ENCODE measurements at regions not wholly inside any gene's neighbourhood (a gene's known extent, or its start where the extent isn't known, plus 50 kb on each side); places are given as distances from the start of the nearest gene placed in this dataset.

- H3K79me2 ChIP-seq (ENCODE audit: insufficient read depth, low read length), result no peaks in the 10 kb centered on the region
- H3K9me2 ChIP-seq (replicated peaks; ENCODE audit: insufficient read depth, low read length), result no peaks in the 10 kb centered on the region
- no peaks in the 10 kb centered on the region for H3K9me3 ChIP-seq (ENCODE audit: insufficient read depth, low read length)
- peak overlapping the region; percentile 14 for H3K4me3 ChIP-seq (ENCODE audit: insufficient read depth, low read length, poor library complexity, severe bottlenecking)
- peak overlapping the region; percentile 95 for H3K27ac ChIP-seq (ENCODE audit: low read depth, low read length)
- H4K20me1 ChIP-seq (ENCODE audit: low read depth, low read length), result no peaks in the 10 kb centered on the region
- no peak overlapping the region for H2AFZ ChIP-seq (ENCODE audit: low read depth, low read length, severe bottlenecking)
- peaks cover 71% of the 10 kb centered on the region for H3F3A ChIP-seq (ENCODE audit: insufficient read depth)
- no peaks in the 10 kb centered on the region for H3K36me3 ChIP-seq (ENCODE audit: low read length)
- TF ChIP-seq CTCF (IDR thresholded peaks at IDR 0.05; ENCODE audit: insufficient read depth, low read length, poor library complexity, severe bottlenecking) (no peak), EZH2phosphoT487 (conservative IDR thresholded peaks at IDR 0.05; ENCODE audit: low read length) (no peak)
- H3K9ac ChIP-seq (ENCODE audit: low read length), result peak overlapping the region; percentile 38
- peak overlapping the region; percentile 70 for H3K4me2 ChIP-seq (ENCODE audit: low read depth, low read length, poor library complexity, severe bottlenecking)
- H3K27me3 ChIP-seq (ENCODE audit: low read length), result no peaks in the 10 kb centered on the region
Measured at GRCh38 chr10:7478727-7479457, 68.1 kb upstream of the SFMBT2 start.

- no peak overlapping the region for H3K4me3 ChIP-seq (ENCODE audit: insufficient read depth, low read length, poor library complexity, severe bottlenecking)
- H4K20me1 ChIP-seq (ENCODE audit: low read depth, low read length), result no peaks in the 10 kb centered on the region
- H3K9me2 ChIP-seq (replicated peaks; ENCODE audit: insufficient read depth, low read length), result no peaks in the 10 kb centered on the region
- H3K79me2 ChIP-seq (ENCODE audit: insufficient read depth, low read length), result no peaks in the 10 kb centered on the region
- peaks cover 74% of the 10 kb centered on the region for H3F3A ChIP-seq (ENCODE audit: insufficient read depth)
- H3K9ac ChIP-seq (ENCODE audit: low read length), result peak overlapping the region; percentile 10; the same call in 1 of the 2 replicates
- H3K4me2 ChIP-seq (ENCODE audit: low read depth, low read length, poor library complexity, severe bottlenecking), result peak overlapping the region; percentile 70
- peak overlapping the region; percentile 95 for H3K27ac ChIP-seq (ENCODE audit: low read depth, low read length)
- H3K36me3 ChIP-seq (ENCODE audit: low read length), result no peaks in the 10 kb centered on the region
- H3K27me3 ChIP-seq (ENCODE audit: low read length), result no peaks in the 10 kb centered on the region
- TF ChIP-seq CTCF (IDR thresholded peaks at IDR 0.05; ENCODE audit: insufficient read depth, low read length, poor library complexity, severe bottlenecking), result no peak
- TF ChIP-seq EZH2phosphoT487 (conservative IDR thresholded peaks at IDR 0.05; ENCODE audit: low read length), result no peak
- no peaks in the 10 kb centered on the region for H3K9me3 ChIP-seq (ENCODE audit: insufficient read depth, low read length)
- no peak overlapping the region for H2AFZ ChIP-seq (ENCODE audit: low read depth, low read length, severe bottlenecking)
Measured at GRCh38 chr10:7477538-7478334, 66.9 kb upstream of the SFMBT2 start.

- Histone ChIP-seq H3K9me3 (ENCODE audit: insufficient read depth, low read length) (no peaks in the 10 kb centered on the region), H3K27ac (ENCODE audit: low read depth, low read length) (peak overlapping the region; percentile 95), H2AFZ (ENCODE audit: low read depth, low read length, severe bottlenecking) (peak overlapping the region; percentile 8), H3K9me2 (replicated peaks; ENCODE audit: insufficient read depth, low read length) (no peaks in the 10 kb centered on the region), H3K9ac (ENCODE audit: low read length) (peak overlapping the region; percentile 45), H3K79me2 (ENCODE audit: insufficient read depth, low read length) (no peaks in the 10 kb centered on the region), H3K4me2 (ENCODE audit: low read depth, low read length, poor library complexity, severe bottlenecking) (peak overlapping the region; percentile 55), H4K20me1 (ENCODE audit: low read depth, low read length) (no peaks in the 10 kb centered on the region), H3K4me3 (ENCODE audit: insufficient read depth, low read length, poor library complexity, severe bottlenecking) (no peak overlapping the region), H3K36me3 (ENCODE audit: low read length) (no peaks in the 10 kb centered on the region), H3K27me3 (ENCODE audit: low read length) (no peaks in the 10 kb centered on the region), H3F3A (ENCODE audit: insufficient read depth) (peaks cover 86% of the 10 kb centered on the region)
- TF ChIP-seq EZH2phosphoT487 (conservative IDR thresholded peaks at IDR 0.05; ENCODE audit: low read length) (no peak), CTCF (IDR thresholded peaks at IDR 0.05; ENCODE audit: insufficient read depth, low read length, poor library complexity, severe bottlenecking) (no peak)
Measured at GRCh38 chr10:7475939-7476338, 65.1 kb upstream of the SFMBT2 start.
